Activated CD4-positive, alpha-beta T cell treated with anti-CD3 and anti-CD28 coated beads, Interleukin-2, amount 50 U/mL, for 24 hours (primary cell): ENCODE measurements at regions not wholly inside any gene's neighbourhood (a gene's known extent, or its start where the extent isn't known, plus 50 kb on each side); places are given as distances from the start of the nearest gene placed in this dataset.
"Not testable (repeated sequence)": the region's sequence is repeated elsewhere in the genome, so short reads cannot be mapped to it uniquely, and the experiment has no call there.

Experiments used
- DNase-seq, 2 donors: peaks; one replicate each; pipeline ENCODE4 v3.0.0-alpha.2; 2020; ENCODE audit warnings: low read depth in 1 of 2, low spot score in 1 of 2

GRCh38 chr20:40090236-40090635 is 598.8 kb downstream of the MAFB start:
- no peak for DNase-seq

DNA sequence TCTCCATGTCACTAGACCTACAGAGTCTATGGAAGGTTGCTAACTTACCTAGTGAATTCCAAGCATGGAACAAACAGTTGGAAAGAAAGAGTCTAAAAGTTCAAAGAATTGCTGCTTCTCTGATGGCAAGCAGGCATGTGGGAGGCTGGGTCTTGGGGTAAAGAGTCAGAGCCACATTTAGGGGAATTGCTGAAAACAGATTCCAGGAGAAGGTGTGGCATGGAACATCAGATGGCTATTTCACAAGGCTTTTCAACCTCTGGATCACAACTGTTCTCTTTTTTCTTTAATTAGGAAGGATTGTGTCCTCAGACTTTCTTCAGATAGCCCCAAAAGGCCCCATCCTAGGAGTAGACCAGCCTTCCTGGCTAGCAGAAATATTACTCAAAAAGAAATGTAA is 601.5 kb downstream of the MAFB start:
- DNase-seq: no peak

DNA sequence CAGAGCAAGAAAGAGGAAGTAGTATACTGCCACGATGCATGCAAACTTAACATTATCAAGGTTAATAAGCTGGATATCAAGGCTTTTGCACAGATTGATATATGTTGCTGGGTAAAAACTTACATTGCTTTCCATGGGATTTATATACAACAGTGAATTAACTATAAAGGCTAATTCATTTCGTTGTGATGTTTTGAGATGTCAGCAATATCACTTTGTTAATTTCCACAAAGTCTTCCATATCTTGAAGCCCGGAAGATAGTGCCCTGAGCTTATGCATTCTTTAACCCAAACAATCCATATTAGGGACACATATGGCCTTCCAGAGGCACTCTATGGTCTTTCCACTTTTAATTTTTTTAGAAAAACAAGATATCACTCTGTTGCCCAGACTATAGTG is 603.5 kb downstream of the MAFB start:
- DNase-seq: no peak

DNA sequence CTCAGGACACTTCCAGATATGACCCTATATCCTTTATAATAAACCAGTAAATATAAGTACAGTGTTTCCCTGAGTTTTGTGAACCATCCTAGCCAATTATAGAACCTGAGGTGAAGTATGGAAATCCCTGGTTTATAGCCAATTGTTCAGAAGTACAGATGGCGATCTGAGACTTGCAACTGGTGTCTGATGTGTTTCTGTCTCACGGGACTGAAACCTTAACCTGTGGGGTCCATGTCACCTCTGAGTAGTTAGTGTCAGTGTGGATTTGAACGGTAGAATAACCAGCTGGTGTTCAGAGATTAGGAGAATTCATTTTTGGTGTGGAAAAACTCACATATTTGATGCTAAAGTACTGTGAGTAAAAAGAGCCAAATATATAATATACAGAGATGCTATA is 606.6 kb downstream of the MAFB start:
- no peak for DNase-seq

GRCh38 chr20:40081653-40082052 is 607.4 kb downstream of the MAFB start:
- no peak for DNase-seq

- DNase-seq: no peak
These were observed 608.9 kb downstream of the MAFB start for GRCh38 chr20:40080041-40080652.

- no peak for DNase-seq
These were observed 615.4 kb downstream of the MAFB start for GRCh38 chr20:40073535-40074111.

DNA sequence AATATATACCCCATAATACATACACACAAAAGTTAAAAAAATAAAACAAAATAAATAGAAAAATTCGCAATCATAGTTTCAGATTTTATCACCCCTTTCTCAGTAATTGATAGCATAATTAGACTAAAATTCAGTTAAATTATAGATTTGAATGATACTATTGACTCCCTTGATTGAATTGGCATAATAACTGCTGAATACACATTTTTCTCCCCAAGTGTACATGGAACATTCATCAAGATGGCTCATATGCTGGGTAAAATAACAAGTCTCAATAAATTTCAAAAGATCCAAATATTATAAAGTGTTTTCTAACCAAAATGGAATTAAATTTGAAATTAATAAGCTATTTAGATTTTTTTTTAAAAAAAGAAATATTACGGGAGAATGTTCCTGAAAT is 616.1 kb downstream of the MAFB start:
- DNase-seq: no peak

- DNase-seq: no peak
These were observed 632.9 kb downstream of the MAFB start for GRCh38 chr20:40056171-40056570.

GRCh38 chr20:40055711-40056110 is 633.3 kb downstream of the MAFB start:
- DNase-seq: no peak

- no peak for DNase-seq
These were observed 634.7 kb downstream of the MAFB start for GRCh38 chr20:40054311-40054710.

- no peak for DNase-seq
These were observed 638.4 kb downstream of the MAFB start for GRCh38 chr20:40050596-40050995.

DNA sequence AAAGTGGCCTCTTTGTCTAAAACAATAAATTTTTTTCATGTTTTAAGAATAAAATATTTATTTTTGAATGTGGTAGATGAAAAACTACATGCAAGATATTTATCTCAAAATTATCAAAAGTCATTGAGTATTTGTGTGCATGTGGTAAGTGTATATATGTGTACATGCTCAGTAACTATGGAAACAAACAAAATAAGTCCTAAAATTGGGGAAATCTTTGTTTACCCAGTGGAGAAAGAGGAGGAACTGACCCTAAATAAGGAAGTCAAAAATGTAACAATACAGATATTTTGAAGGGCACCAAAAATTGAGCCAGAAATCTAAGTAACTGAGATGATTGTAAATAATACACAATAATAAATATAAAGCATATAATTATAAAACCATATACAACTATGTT is 639.2 kb downstream of the MAFB start:
- DNase-seq: no peak

- no peak for DNase-seq
These were observed 642.3 kb downstream of the MAFB start for GRCh38 chr20:40046703-40047102.

DNA sequence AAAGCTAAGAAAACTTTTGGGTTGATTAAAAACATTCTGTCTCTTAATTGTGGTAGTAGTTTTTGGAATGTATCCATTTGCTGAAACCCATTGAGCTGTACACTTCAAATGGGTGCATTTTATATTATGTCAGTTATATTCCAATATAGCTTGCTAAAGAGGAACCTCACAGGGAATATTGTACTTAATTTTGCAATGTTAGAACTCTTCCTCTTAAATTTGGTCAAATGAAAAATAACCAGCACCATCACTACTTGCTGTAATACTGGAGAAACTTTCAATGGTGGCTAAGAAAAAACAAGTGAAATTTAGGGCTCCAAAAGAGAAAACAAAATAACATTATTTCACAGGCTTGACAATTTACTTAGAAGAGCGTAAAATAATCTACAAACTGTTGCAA is 651.5 kb downstream of the MAFB start:
- no peak for DNase-seq

- no peak for DNase-seq
These were observed 659.4 kb downstream of the MAFB start for GRCh38 chr20:40029589-40029988.

DNA sequence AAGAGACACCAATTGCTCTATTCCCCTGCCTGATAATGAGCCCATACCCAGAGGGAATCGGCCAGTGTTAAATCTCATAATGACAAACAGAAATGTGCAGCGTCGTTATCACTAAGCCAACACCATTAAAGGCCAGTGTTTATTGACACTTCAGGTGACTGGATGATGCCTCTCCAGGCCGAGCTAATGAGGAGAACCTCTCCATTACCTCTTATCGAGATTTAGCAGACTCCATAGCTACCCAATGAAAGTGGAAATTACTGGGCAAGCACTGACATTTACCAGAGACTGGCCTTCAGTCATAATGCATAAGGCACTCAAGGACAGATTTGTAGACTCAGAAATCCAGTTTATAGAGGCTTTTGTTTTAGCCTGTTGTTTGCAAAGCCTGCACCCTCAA is 669.5 kb downstream of the MAFB start:
- no peak for DNase-seq

- no peak for DNase-seq
These were observed 671.3 kb downstream of the MAFB start for GRCh38 chr20:40017765-40018164.

DNA sequence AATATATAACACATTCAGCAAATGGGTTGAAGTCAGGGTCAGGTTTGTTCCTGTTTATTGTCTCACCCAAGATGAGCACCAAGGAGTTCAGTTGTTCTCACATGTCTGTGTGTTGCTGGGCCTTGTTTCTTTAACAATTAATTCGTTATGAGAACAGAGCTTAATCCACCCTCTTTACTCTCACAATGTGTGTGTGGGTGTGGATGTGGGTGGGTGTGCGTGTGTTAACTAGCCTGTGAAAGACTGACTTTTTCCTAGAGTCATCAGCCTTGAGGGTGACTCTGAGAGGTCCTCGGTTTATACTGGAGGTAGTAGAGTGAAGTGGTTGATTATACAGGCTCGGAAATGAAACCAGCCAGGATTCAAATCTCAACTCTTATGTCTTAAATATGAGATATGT is 672.1 kb downstream of the MAFB start:
- no peak for DNase-seq

DNA sequence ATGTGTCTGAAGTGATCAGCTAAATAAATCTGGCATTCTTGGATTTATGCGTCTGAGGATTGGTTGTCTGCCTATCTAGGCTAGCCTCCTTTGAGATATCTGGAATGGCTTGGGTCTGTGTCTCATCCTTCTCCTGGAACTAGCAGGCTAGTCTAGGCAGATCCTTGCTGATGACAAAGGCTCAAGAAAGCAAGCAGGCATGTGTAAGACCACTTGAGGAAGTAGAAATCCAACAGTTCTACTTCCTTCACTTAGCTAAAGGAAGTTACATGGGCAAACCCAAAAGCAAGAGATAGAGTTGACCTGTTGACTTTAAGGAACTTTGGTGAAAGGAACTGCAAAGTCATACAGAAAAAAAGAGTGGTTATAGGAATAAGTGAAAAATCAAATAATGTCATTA is 672.6 kb downstream of the MAFB start:
- no peak for DNase-seq

- not testable (repeated sequence) for DNase-seq
These were observed 677.0 kb downstream of the MAFB start for GRCh38 chr20:40012026-40012425.

GRCh38 chr20:40010483-40010882 is 678.6 kb downstream of the MAFB start:
- DNase-seq: no peak

GRCh38 chr20:40009542-40009941 is 679.5 kb downstream of the MAFB start:
- DNase-seq: no peak
